DOHH2 (cell line): ENCODE measurements at regions not wholly inside any gene's neighbourhood (a gene's known extent, or its start where the extent isn't known, plus 50 kb on each side); places are given as distances from the start of the nearest gene placed in this dataset.

Experiments used
- CTCF ChIP-seq: fragments of 200-600 bp; sonication (generic); IDR thresholded peaks from one replicate; pipeline ENCODE4 v1.5.1; 2014; ENCODE audit warnings: antibody characterized with exemption, mild to moderate bottlenecking, low read depth, low read length; ENCODE audit not compliant: poor library complexity, severe bottlenecking
- EZH2phosphoT487 ChIP-seq: fragments of 200-600 bp; sonication (generic); IDR thresholded peaks from 2 replicates; pipeline ENCODE4 v1.6.1; 2017; ENCODE audit warnings: borderline replicate concordance, mild to moderate bottlenecking, antibody characterized with exemption, low read length, moderate library complexity, mixed read lengths

- no peak for TF ChIP-seq CTCF
- TF ChIP-seq EZH2phosphoT487 = no peak
Observed at GRCh38 chr6:140185991-140186390, 811.5 kb upstream of the CITED2 start.
